GM12873 (cell line): ENCODE measurements at regions not wholly inside any gene's neighbourhood (a gene's known extent, or its start where the extent isn't known, plus 50 kb on each side); places are given as distances from the start of the nearest gene placed in this dataset.

Experiments used
- CTCF ChIP-seq: IDR thresholded peaks from 2 replicates; pipeline ENCODE4 v1.5.1; 2012; ENCODE audit warnings: low read depth, mild to moderate bottlenecking, moderate library complexity, low read length, control low read depth; ENCODE audit not compliant: insufficient read depth; ENCODE audit errors: missing control alignments

GRCh38 chr1:173270243-173270642, 63.1 kb upstream of the TNFSF4 start:
- no peak for TF ChIP-seq CTCF

GRCh38 chr1:173275496-173275895, 68.4 kb upstream of the TNFSF4 start:
- no peak for TF ChIP-seq CTCF

- TF ChIP-seq CTCF, result no peak
Observed at GRCh38 chr1:173276922-173277800, 70.0 kb upstream of the TNFSF4 start.

GRCh38 chr1:173280899-173281660, 73.9 kb upstream of the TNFSF4 start:
- no peak for TF ChIP-seq CTCF

- TF ChIP-seq CTCF, result no peak
Observed at GRCh38 chr1:173285048-173285447, 77.9 kb upstream of the TNFSF4 start.

GRCh38 chr1:173287785-173288184, 80.7 kb upstream of the TNFSF4 start:
- no peak for TF ChIP-seq CTCF

GRCh38 chr1:173293756-173294155, 86.6 kb upstream of the TNFSF4 start:
- TF ChIP-seq CTCF, result no peak
